GM19035 (cell line): ENCODE measurements at regions not wholly inside any gene's neighbourhood (a gene's known extent, or its start where the extent isn't known, plus 50 kb on each side); places are given as distances from the start of the nearest gene placed in this dataset.

Experiments
- ATAC-seq: cut with Tn5 transposase; IDR thresholded peaks from one replicate; pipeline ENCODE4 v1.9.1; 2021; ENCODE audit not compliant: unreplicated experiment

DNA sequence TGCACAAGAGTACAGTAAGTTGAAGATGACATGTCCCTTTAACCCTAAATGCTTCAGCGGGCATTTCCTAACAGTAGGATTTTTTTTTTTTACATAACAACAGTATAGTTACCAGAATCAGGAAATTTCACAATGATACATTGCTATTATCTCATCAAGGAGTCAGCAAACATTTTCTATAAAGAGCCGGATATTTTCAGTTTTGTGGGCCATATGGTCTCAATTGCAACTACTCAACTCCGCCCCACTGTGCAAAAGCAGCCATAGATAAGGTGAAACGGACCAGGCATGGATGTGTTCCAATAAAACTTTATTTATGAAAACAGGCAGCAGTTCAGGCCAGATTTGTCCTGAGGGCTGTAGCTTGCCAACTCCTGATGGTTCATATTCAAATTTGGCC, 130.6 kb downstream of the SMAD6 start:
- ATAC-seq: no peak

DNA sequence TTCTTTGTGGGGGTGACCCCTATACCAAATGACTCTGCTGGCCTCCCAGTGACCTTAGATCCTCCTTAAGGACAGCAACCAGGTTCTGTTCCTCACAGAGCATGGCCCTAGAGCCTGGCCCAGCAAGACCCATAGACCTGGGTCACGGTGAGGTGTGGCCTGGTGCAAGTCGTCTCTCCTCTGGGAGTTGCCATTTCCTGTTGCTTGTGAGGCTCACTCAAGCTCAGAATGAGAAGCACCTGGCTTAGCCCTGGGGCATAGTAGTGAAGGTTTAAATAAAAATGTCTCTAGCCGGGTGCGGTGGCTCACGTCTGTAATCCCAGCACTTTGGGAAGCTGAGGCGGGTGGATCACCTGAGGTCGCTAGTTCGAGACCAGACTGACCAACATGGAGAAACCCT, 131.3 kb downstream of the SMAD6 start:
- no peak for ATAC-seq

DNA sequence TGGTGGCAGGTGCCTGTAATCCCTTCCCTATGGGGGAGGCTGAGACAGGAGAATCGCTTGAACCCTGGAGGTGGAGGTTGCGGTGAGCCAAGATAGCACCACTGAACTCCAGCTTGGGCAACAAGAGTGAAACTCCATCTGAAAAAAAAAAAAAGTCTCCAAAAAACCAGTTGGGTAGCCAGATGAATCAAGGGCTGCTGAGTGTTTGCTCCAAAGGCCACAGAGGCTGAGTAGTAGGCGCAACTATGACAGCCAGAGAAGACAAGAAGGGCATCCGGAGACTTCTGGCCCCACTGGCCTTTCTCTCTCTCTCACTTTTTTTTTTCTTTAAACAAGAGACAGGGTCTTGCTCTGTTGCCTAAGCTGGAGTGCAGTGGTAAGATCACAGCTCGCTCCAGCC, 131.8 kb downstream of the SMAD6 start:
- ATAC-seq: no peak

DNA sequence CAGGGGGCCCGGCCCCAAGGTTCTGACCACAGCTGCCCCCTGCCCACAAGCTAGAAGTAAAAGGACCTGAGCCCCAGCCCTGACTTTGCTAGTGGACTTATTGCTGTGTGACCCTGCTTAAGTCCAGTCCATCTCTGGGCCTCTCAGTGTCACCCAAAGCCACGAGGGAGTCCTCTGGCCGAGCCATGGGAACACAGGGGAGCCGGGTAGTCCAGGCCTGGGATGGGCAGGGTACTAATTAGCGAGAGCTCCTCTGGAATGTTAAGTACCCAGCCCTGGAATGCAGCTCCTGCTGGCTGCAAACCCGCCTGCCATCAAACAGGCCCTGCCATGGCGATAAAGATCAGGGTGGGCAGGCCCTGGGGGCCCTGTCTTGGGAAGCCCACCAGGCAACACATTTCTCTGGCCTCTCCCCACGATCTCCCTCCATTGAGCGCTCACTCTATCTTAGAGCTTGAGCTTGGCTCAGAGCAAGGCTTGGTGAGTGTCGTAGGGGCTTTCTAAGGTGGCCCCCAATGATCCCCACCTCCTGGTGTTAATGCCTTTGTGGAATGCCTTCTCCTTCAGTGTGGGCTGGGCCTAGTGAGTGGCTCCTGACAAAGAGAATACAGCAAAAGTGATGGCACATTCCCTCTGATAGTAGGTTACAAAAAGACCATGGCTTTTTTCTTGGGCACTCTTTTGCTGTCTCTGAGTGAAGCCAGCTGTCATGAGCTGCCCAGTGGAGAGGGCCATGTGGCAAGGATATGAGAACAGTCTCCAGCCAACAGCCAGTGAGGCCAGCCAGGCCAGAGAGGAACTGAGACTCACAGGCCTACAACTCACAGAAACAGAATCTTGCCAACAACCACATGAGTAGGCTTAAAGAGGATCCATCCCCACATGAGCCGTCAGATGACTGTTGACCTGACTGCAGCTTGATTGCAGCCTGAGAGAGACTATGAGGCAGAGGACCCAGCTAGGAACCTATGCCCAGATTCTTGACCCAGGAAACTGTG, 133.1 kb downstream of the SMAD6 start:
- no peak for ATAC-seq

- ATAC-seq: no peak
These were observed 134.4 kb downstream of the SMAD6 start for GRCh38 chr15:66836231-66837030.

GRCh38 chr15:66838202-66838601, 136.2 kb downstream of the SMAD6 start:
- ATAC-seq: no peak

GRCh38 chr15:66838671-66839239, 136.7 kb downstream of the SMAD6 start:
- no peak for ATAC-seq

DNA sequence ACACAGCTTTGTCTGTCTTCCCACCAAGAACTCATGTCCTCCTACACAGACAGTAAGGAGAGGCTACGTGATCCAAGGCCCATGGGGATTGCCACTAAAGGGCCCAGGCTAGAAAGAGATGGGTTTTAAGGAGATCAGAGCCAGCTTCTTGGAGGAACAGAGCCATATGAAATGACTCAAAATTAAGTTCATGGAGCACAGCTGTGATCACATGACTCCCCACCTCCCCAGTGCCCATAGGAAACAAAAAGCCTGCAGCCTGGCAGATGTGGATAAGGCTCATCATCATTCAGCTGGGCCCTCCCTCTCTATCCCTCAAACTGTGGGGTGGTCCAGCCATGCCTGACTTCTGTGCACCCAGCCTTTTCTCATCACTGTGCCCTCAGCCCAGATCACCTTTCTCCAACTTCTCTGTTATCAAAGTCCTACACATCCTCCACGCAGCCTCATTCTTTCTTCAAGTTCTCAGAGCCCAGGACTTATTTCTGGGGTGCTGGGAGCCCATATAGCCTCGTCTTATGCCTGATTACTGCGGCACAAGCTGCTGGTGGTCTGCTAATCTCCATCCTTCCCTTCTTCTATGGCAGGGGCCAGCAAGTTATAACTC, 137.6 kb downstream of the SMAD6 start:
- no peak for ATAC-seq

DNA sequence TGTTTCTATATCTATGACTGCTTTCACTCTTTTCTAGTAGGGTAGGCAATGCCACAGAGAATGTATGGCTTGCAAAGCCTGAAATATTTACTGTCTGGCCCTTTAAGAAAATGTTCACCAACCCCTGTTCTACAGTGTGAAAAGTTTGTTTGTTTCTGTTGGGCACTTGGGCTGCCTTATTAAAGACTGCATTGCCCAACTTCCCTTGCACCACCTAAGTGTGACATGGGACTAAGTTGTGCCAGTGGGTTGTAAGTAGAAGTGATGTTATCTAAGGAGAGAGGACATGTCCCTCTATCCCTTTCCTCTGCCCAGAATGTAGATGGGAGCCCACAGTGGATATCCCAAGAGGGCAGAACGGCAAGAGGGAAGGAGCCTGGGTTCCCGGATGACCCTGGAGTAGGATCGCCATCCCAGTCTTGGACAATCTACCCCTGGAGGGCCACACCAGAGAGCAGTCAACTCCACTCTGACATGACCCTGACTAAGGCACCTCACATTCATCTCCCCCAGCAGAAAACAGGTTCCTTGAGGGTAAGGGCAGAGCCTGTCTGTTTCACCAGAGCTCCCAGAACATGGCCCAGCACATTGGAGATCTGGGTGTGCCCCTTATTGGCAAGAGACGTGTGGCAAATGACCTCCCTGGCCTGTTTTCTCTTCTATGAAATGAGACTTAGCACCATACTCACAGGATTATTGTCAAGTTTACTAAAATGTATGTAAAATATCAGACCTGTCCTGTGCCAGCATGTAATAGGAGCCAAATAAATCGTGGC, 138.8 kb downstream of the SMAD6 start:
- no peak for ATAC-seq

DNA sequence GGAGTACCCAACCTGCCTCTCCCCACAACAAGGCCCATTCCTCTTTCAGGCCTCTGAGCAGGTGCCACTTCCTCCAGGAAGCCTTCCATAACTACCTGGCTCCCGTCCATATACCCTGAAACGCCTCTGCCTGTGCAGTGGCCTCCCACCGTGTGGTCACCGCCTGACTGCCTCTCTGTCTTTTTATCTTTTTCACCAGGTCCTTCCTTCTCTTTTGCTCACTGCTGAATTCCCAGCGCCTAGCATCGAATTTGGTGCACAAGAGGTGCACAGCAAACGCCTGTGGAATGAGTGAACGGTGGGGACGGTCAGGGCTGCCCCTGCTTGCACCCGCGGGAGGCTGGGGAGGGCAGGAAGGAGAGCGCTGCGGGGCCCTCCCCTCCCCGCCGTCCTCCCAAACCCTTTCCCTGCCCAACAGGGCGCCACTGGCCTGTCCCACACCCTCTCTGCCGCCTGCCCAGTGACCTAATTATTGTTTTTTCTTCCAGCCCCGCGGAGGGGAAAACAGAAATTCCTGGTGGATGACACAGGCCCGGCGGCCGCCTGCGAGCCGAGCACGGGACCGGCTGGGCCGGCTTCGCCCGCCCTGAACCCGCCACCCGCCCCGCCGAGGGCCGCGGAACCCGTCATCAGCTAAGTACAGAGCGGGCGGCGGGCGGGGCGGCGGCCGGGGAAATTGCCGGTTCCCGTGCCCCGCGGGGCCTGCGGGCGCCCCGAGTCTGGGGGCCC, 140.1 kb downstream of the SMAD6 start:
- no peak for ATAC-seq

DNA sequence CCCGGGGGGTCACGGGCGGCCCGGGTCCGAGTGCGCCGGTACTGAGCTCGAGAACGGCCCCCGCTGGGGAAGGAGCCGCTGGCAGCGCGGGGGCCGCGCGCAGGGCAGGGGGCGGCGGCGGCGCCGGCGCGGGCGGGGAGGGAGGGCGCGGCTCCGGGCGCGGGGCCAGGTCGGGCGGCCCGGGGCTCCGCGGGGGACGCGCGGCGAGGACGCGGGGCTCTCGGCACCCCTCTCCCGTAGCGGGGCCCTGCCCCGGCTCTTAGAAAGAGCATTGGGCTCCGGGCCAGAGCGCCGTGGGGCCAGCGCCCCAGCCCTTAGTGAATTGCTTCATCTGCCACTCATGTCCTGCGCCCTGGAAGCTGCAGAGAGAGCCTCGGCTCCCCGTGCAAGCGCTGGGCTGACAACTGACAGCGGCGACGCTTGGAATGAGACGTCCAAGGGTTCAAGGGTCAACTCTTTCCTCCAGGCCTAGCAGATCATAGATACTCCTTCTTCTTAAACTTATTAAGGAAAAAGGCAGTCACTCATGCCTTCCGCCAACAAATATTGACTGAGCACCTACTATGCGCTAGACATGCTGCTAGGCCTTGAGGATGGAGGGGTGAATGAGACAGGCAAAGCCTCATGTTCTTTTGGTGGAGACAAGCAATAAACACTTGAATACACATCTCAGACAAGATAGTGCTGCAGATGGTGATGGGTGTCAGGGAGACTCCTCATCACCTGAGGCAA, 140.8 kb downstream of the SMAD6 start:
- ATAC-seq: no peak

- no peak for ATAC-seq
These were observed 141.5 kb downstream of the SMAD6 start for GRCh38 chr15:66843581-66843980.

- ATAC-seq: no peak
These were observed 142.2 kb downstream of the SMAD6 start for GRCh38 chr15:66844041-66844746.

- no peak for ATAC-seq
These were observed 142.7 kb downstream of the SMAD6 start for GRCh38 chr15:66844747-66845145.

DNA sequence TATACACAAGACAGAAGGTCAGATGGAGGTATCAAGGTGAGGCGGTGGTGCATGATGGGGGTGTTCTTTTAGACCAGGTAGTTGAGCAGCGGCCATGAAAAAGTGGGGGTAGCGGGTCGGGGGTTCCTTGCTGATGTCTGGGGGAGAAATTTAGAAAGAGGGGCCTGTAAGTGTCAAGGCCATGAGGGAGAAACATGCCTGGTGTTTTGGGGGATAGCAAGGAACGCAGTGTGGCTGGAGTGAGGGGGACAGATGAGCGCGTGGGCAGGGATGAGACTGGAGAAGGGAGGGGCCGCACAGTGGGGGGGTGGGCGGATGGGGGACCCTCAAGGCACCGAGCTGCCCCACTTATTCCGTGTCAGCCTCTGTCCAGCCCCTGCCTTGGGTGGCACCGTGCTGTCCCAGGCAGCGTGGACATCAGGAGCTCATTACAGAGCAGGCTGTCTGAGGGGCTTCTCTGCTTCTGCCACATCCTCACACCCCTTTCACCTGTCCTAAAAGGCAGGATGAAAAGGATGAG, 143.3 kb downstream of the SMAD6 start:
- ATAC-seq: no peak

GRCh38 chr15:66846031-66846430, 144.0 kb downstream of the SMAD6 start:
- no peak for ATAC-seq

- ATAC-seq: no peak
These were observed 144.8 kb downstream of the SMAD6 start for GRCh38 chr15:66846811-66847210.

- ATAC-seq: no peak
These were observed 145.5 kb downstream of the SMAD6 start for GRCh38 chr15:66847565-66847991.
